Colon (tissue), 2 donors: ENCODE measurements at regions not wholly inside any gene's neighbourhood (a gene's known extent, or its start where the extent isn't known, plus 50 kb on each side); places are given as distances from the start of the nearest gene placed in this dataset.
"Not testable (repeated sequence)": the region's sequence is repeated elsewhere in the genome, so short reads cannot be mapped to it uniquely, and the experiment has no call there.

Source experiments
- FAIRE-seq: peaks from 2 replicates; lab custom pipeline; 2012; peaks lifted over from hg19 to GRCh38; lab: Jason Lieb, UNC
- donor health status: control.
- donor health status: control.

DNA sequence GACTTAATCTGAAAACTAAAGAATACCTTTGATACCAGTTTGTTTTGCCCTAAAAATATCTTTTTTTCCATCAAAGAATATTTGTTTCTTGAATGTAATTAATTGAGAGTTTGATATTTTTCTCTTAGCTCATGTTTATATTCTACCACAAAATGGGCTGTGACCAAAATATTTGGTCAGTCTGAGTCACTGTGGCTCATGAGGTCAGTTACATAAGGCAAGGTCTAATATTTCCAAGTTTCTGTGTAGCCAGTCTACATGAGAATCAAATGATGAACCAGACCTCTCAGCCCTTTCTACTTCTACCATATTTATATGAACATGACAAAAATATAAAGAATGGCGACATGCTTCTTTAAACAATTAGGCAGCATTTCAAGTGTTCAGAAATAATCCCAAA lies 83.0 kb upstream of the IVNS1ABP start:
- FAIRE-seq = no peak

DNA sequence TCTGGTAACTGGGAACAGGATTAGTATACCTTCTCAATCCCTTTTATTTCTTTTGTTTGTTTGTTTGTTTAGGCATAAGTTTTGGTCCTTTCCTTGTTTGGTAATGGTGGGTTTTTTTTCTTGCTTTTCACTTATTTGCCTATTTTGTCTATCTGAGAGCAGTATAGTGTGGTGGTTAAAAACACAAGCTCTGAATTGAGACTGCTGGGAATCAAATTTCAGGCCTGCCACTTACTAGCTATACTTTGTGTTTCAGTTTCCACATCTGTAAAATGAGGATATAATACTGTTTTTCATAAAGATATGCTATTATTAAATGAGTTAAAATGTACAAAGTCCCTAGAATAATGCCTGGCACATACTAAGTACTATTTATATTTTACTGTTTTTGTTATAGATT lies 81.6 kb upstream of the IVNS1ABP start:
- no peak for FAIRE-seq

GRCh38 chr1:185398022-185398421 lies 81.0 kb upstream of the IVNS1ABP start:
- no peak for FAIRE-seq

GRCh38 chr1:185397183-185397582 lies 80.1 kb upstream of the IVNS1ABP start:
- no peak for FAIRE-seq

DNA sequence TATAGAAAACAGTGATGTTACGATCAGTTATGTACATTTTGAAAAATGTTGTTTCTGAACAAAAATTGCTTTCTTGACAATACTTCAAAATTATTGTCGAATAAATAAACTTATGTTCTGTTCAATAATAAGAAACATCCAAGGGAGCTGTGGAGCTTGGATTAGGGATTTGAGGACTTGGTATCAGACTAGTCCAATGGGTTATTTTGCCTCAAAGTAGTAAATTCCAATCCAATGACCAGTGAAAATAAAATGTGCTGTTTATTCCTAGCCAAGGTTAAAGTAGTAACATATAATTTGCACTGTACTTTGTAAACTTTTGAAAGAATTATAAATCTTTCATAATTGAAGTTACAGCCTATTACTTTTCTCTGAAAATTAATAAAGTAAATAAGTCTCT lies 79.1 kb upstream of the IVNS1ABP start:
- FAIRE-seq = no peak

DNA sequence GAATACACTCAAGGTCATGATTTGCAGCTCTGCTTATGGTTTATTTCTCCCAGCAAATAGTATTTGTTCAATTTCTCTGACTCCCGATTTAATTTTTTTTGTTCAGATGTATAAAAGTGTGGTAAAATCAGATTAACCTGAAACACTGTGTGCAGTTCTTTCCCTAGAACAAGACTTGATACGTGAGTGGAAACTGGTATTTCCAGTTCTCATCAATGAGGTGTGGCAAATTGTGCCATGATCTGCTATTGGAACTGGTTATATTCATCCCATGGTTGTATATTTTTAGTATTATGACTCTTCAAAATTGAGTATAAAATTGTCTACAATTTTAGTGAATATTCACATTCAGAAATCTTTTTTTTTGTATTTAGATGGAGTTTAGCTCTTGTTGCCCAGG lies 76.8 kb upstream of the IVNS1ABP start:
- FAIRE-seq = peak; percentile 41

- no peak for FAIRE-seq
These were observed 76.2 kb upstream of the IVNS1ABP start for GRCh38 chr1:185393205-185393604.

GRCh38 chr1:185388815-185389214 lies 71.8 kb upstream of the IVNS1ABP start:
- no peak for FAIRE-seq

DNA sequence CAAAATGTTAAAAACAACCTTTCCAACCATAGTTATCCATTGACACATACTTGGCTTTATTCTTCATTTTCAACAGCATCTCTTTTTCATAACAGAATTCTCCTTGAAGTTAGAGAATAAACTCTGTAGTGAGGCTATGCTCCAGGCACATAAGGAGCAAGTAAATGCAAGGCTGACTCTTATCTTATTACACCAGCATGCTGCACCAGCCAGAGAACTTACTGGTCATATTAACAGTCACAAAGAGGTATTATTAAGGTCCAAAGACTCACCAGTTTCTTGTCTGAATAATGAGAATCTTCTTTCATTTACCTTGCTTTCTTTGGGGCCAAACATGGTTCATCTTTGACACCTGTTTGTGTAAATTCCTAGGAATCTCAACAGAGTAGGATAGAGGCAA lies 71.3 kb upstream of the IVNS1ABP start:
- no peak for FAIRE-seq

- no peak for FAIRE-seq
These were observed 68.9 kb upstream of the IVNS1ABP start for GRCh38 chr1:185385991-185386390.

GRCh38 chr1:185383805-185384204 lies 66.8 kb upstream of the IVNS1ABP start:
- not testable (repeated sequence) for FAIRE-seq

GRCh38 chr1:185377831-185378230 lies 60.8 kb upstream of the IVNS1ABP start:
- no peak for FAIRE-seq

DNA sequence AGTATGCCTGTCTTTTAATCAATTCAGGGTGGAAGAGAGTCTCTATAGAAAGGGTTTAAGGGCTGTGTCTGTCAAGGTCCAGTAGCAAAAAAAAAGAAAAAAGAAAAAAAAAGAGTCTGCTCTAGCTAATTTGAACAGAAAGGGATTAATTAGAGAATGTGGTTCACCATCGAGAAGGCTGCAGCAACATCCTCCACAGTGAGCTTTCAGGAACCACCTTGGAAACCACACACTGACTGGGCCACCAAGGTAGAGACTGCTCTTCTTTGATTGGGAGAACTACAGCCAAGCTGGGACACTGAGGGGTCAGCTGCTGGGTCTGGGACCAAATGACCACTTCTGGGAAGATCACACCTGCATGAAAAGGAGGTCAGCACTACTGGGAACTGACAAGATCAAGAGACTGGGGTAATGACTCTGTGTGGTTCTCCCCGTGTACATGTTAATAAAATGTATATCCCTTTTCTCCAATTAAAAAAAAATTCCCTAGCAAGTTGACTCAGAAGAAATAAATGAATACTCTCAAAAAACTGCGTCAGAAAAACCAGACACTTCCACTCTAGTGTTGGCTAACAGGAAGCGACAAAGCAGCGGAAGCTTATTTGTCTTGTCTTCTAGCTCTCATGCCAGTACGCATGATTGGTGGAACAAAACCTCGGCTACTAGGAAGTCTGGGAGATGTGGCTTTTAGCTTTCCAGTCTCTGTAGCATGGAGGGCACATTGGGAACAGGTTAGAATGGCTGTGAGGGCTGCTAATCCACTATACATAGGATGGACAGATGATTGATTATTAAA lies 60.0 kb upstream of the IVNS1ABP start:
- no peak for FAIRE-seq

GRCh38 chr1:185376288-185376687 lies 59.2 kb upstream of the IVNS1ABP start:
- FAIRE-seq = no peak

GRCh38 chr1:185375583-185375982 lies 58.5 kb upstream of the IVNS1ABP start:
- no peak for FAIRE-seq

DNA sequence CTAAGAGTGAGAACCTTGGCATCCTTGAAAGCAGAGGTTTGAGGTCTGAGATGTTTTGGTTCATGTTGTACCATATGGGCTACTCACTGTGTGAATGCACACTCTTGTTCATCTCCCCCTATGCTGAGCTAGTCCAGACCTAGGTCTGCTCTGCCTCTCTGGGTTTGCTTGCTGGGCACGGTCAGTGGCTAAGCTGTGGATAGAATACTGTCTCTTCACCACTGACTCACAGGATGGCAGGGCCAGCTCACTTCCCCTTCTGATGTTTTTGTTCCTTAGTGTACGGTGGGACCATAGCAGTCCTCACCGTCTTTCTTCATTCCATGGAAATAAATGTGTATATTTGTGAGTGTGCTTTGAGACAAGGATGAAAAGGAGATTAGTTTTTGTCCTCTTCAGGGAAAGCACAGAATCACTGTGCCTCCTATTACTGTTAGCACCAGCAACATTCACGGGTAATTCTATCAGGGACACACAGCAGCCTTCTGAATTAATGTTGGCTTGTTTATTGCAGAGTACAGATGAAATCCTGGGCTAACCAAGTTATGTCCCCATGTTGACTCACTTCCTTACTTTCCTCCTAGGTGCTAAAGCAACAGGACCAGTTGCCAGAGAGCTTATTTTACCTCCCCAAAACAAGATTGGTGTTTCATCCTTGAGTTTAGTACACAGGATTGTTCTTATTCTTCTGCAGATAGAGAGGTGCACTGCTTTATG lies 56.9 kb upstream of the IVNS1ABP start:
- no peak for FAIRE-seq

- no peak for FAIRE-seq
These were observed 52.7 kb upstream of the IVNS1ABP start for GRCh38 chr1:185369786-185370185.

- no peak for FAIRE-seq
These were observed 52.0 kb upstream of the IVNS1ABP start for GRCh38 chr1:185368913-185369491.

DNA sequence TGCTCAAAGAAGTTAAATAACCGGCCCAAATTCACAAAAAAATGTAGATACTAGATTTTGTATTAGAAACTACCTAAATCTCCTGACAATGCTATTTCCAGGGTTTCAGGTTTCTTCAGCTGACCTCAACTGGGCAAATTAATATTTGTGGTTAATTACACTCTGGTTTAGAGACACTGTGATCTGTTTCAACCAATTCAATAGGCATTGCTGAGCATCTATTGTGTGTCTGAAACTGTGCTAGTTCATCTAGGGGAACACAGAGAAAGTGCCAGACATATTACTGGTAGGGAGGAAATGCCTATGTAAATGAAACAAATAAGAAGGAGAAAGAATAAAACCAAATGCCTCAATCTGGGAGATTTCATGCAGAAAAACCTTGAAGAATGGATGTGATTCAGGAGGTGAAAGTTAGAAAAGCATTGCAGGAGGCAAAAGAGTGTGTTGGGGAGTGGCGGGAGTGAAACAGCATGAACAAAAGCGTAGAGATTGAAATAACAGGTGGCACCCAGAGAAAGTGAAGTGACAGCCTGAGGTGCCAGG lies 51.3 kb upstream of the IVNS1ABP start:
- FAIRE-seq = no peak

DNA sequence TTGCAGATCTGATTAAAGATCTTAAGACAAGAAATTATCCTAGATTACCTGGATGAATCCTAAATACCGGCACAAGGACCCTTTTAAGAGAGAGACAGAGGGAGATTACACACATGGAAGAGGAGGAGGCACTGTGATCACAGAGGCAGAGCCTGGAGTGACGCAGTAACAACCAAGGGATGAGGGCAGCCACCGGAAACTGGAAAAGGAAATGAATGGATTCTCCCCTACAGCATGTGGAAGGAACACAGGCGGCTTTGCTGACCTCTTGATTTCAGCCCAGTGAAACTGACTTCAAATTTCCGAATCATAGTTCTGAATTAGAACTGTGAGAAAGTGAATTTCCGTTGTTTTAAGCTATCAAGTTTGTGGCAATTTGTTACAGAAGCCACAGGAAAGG lies 50.2 kb upstream of the IVNS1ABP start:
- FAIRE-seq = no peak
